Astrocyte (in vitro differentiated cells and primary cell): ENCODE measurements at regions not wholly inside any gene's neighbourhood (a gene's known extent, or its start where the extent isn't known, plus 50 kb on each side); places are given as distances from the start of the nearest gene placed in this dataset.

ENCODE experiments used
- DNase-seq: peaks from one replicate; pipeline ENCODE4 v3.0.0-alpha.2; 2010; ENCODE audit warnings: low read depth
- FAIRE-seq: peaks from 2 replicates; lab custom pipeline; 2011; peaks lifted over from hg19 to GRCh38; lab: Jason Lieb, UNC
- H2AFZ ChIP-seq: 2 replicates; pipeline ENCODE4 v1.6.0; 2012; ENCODE audit warnings: low read depth, low read length, inconsistent platforms
- H3K27ac ChIP-seq: 2 replicates; pipeline ENCODE4 v1.5.1; 2011; ENCODE audit warnings: low read depth, low read length, inconsistent platforms
- H3K27me3 ChIP-seq: 2 replicates; pipeline ENCODE4 v1.6.0; 2011; ENCODE audit warnings: low read length, inconsistent platforms; ENCODE audit not compliant: insufficient read depth
- H3K36me3 ChIP-seq: 2 replicates; pipeline ENCODE4 v1.5.1; 2011; ENCODE audit warnings: low read length, inconsistent platforms; ENCODE audit not compliant: insufficient read depth
- H3K4me1 ChIP-seq: 2 replicates; pipeline ENCODE4 v1.5.1; 2011; ENCODE audit warnings: low read length, inconsistent platforms; ENCODE audit not compliant: insufficient read depth
- H3K4me2 ChIP-seq: 2 replicates; pipeline ENCODE4 v1.6.0; 2012; ENCODE audit warnings: low read length, inconsistent platforms
- H3K4me3 ChIP-seq: 2 replicates; pipeline ENCODE4 v1.5.1; 2011; ENCODE audit warnings: low read depth, mild to moderate bottlenecking, low read length, inconsistent platforms; ENCODE audit not compliant: insufficient read depth
- H3K79me2 ChIP-seq: 2 replicates; pipeline ENCODE4 v1.6.0; 2012; ENCODE audit warnings: mild to moderate bottlenecking, low read length, inconsistent platforms; ENCODE audit not compliant: insufficient read depth
- H3K9ac ChIP-seq: 2 replicates; pipeline ENCODE4 v1.6.0; 2012; ENCODE audit warnings: mild to moderate bottlenecking, low read length, inconsistent platforms
- H3K9me3 ChIP-seq: 2 replicates; pipeline ENCODE4 v1.5.1; 2012; ENCODE audit warnings: low read depth, mild to moderate bottlenecking, low read length, inconsistent platforms; ENCODE audit not compliant: insufficient read depth
- H4K20me1 ChIP-seq: 2 replicates; pipeline ENCODE4 v1.6.0; 2012; ENCODE audit warnings: low read length, inconsistent platforms; ENCODE audit not compliant: insufficient read depth
- H3K27ac Mint-ChIP-seq: one replicate; pipeline ENCODE4 v1.8.0; 2021; ENCODE audit warnings: mild to moderate bottlenecking, mixed read lengths; ENCODE audit not compliant: unreplicated experiment
- H3K27me3 Mint-ChIP-seq: one replicate; pipeline ENCODE4 v1.8.0; 2021; ENCODE audit warnings: low read depth, mixed read lengths; ENCODE audit not compliant: unreplicated experiment
- H3K36me3 Mint-ChIP-seq: one replicate; pipeline ENCODE4 v1.8.0; 2021; ENCODE audit warnings: low read depth, mixed read lengths; ENCODE audit not compliant: unreplicated experiment
- H3K4me1 Mint-ChIP-seq: one replicate; pipeline ENCODE4 v1.8.0; 2021; ENCODE audit warnings: low read depth, mixed read lengths; ENCODE audit not compliant: unreplicated experiment
- H3K4me3 Mint-ChIP-seq: one replicate; pipeline ENCODE4 v1.8.0; 2021; ENCODE audit warnings: mild to moderate bottlenecking, moderate library complexity, mixed read lengths; ENCODE audit not compliant: unreplicated experiment
- H3K9me3 Mint-ChIP-seq: one replicate; pipeline ENCODE4 v1.8.0; 2021; ENCODE audit warnings: mild to moderate bottlenecking, mixed read lengths; ENCODE audit not compliant: unreplicated experiment
- EZH2 ChIP-seq: IDR thresholded peaks from 2 replicates; pipeline ENCODE4 v1.6.1; 2012; ENCODE audit warnings: mild to moderate bottlenecking, low read length, inconsistent platforms; ENCODE audit not compliant: insufficient read depth
- TF ChIP-seq, protein P1 (sequence below): IDR thresholded peaks from 2 replicates; pipeline ENCODE4 v1.5.1; 2011; ENCODE audit warnings: low read depth, mild to moderate bottlenecking, inconsistent platforms, low read length, moderate library complexity; ENCODE audit not compliant: insufficient read depth

DNA sequence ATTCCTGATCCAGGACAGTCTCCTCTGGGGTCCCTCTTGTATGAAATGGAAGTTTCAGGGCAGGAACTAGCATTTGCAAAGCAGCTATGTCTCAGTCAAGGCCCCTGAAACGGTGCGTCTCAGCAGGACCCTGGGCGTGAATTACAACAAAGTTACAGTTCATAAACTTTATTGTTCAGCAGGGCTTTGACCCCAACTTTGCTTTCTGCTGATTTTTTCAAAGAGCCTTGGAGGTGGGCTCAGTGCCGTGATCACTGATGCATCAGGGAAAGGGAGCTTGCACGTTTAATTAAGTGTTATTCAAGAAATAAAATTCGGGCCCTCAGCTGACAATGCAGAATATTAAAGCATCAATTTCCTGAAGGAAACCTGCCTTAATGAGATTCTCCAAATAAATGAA is 260.1 kb upstream of the C16orf82 start:
- H3K9ac ChIP-seq: no peak overlapping the region
- H2AFZ ChIP-seq: no peak overlapping the region
- no peak for DNase-seq
- H3K36me3 Mint-ChIP-seq: no peaks in the 10 kb centered on the region
- no peaks in the 10 kb centered on the region for H3K27me3 ChIP-seq
- no peak overlapping the region for H3K4me3 Mint-ChIP-seq
- no peak overlapping the region for H3K4me3 ChIP-seq
- H3K27me3 Mint-ChIP-seq: peaks cover 5% of the 10 kb centered on the region
- no peak overlapping the region for H3K4me2 ChIP-seq
- H3K4me1 Mint-ChIP-seq: no peaks in the 10 kb centered on the region
- H3K9me3 ChIP-seq: peaks cover 4% of the 10 kb centered on the region
- no peak for FAIRE-seq
- no peak overlapping the region for H3K27ac ChIP-seq
- TF ChIP-seq EZH2: no peak
- TF ChIP-seq, protein P1, sequence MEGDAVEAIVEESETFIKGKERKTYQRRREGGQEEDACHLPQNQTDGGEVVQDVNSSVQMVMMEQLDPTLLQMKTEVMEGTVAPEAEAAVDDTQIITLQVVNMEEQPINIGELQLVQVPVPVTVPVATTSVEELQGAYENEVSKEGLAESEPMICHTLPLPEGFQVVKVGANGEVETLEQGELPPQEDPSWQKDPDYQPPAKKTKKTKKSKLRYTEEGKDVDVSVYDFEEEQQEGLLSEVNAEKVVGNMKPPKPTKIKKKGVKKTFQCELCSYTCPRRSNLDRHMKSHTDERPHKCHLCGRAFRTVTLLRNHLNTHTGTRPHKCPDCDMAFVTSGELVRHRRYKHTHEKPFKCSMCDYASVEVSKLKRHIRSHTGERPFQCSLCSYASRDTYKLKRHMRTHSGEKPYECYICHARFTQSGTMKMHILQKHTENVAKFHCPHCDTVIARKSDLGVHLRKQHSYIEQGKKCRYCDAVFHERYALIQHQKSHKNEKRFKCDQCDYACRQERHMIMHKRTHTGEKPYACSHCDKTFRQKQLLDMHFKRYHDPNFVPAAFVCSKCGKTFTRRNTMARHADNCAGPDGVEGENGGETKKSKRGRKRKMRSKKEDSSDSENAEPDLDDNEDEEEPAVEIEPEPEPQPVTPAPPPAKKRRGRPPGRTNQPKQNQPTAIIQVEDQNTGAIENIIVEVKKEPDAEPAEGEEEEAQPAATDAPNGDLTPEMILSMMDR: no peak
- no peak overlapping the region for H3K27ac Mint-ChIP-seq
- no peaks in the 10 kb centered on the region for H3K79me2 ChIP-seq
- H3K36me3 ChIP-seq: no peaks in the 10 kb centered on the region
- no peaks in the 10 kb centered on the region for H3K9me3 Mint-ChIP-seq
- H3K4me1 ChIP-seq: no peaks in the 10 kb centered on the region
- H4K20me1 ChIP-seq: no peaks in the 10 kb centered on the region

DNA sequence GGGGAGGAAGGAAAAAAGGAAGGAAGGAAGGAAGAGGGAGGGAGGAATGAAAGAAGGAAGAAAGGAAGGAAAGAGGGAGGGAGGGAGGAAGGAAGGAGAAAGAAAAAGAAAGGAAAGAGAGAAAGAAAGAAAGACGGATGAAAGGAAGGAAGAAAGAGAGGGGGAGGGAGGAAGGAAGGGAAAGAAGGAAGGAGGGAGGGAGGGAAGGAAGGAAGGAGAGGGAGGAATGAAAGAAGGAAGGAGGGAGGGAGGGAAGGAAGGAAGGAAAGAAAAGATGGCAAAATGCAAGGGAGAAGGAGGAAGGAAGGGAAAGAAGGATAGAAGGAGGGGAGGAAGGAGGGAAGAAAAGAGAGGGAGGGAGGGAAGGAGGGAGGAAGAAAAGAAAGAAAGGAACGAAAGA is 257.3 kb upstream of the C16orf82 start:
- no peaks in the 10 kb centered on the region for H3K4me1 Mint-ChIP-seq
- no peak overlapping the region for H3K4me2 ChIP-seq
- H3K27ac Mint-ChIP-seq: no peak overlapping the region
- no peaks in the 10 kb centered on the region for H3K79me2 ChIP-seq
- no peaks in the 10 kb centered on the region for H3K4me1 ChIP-seq
- no peaks in the 10 kb centered on the region for H3K27me3 ChIP-seq
- H3K36me3 Mint-ChIP-seq: no peaks in the 10 kb centered on the region
- peaks cover 10% of the 10 kb centered on the region for H3K9me3 ChIP-seq
- no peaks in the 10 kb centered on the region for H3K9me3 Mint-ChIP-seq
- H3K27me3 Mint-ChIP-seq: peaks cover 3% of the 10 kb centered on the region
- H3K9ac ChIP-seq: no peak overlapping the region
- H3K4me3 ChIP-seq: no peak overlapping the region
- DNase-seq (no peak), FAIRE-seq (no peak)
- no peaks in the 10 kb centered on the region for H3K36me3 ChIP-seq
- H3K27ac ChIP-seq: no peak overlapping the region
- H3K4me3 Mint-ChIP-seq: no peak overlapping the region
- no peaks in the 10 kb centered on the region for H4K20me1 ChIP-seq
- no peak for TF ChIP-seq EZH2
- TF ChIP-seq, protein P1: no peak
- no peak overlapping the region for H2AFZ ChIP-seq

DNA sequence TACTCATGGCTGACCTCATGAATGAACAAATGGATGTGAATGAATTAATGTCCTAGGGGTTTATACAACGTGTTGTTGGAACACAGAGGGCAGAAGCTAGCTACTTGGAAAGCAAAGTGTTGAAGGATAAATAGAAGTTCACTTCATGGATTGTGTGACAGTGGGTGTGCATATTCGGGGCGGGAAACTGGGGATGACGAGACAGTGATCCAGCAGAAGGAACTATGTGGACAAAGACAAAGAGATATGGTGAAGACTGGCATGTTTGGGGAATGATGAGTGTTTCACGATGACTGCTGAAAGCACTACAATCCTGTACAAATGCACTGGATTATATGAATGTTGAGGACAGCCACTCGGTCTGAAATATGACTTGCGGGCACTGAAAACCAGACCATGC is 250.5 kb upstream of the C16orf82 start:
- H3K36me3 Mint-ChIP-seq: no peaks in the 10 kb centered on the region
- Histone ChIP-seq H3K9ac (no peak overlapping the region), H3K4me1 (peaks cover 7% of the 10 kb centered on the region), H4K20me1 (no peaks in the 10 kb centered on the region), H3K9me3 (peaks cover 6% of the 10 kb centered on the region), H3K36me3 (no peaks in the 10 kb centered on the region), H3K4me3 (no peak overlapping the region), H3K79me2 (no peaks in the 10 kb centered on the region), H3K27ac (no peak overlapping the region), H2AFZ (no peak overlapping the region), H3K27me3 (peaks cover 2% of the 10 kb centered on the region), H3K4me2 (no peak overlapping the region)
- no peak overlapping the region for H3K27ac Mint-ChIP-seq
- FAIRE-seq: no peak
- DNase-seq: no peak
- H3K4me3 Mint-ChIP-seq: no peak overlapping the region
- H3K4me1 Mint-ChIP-seq: peaks cover 7% of the 10 kb centered on the region
- H3K27me3 Mint-ChIP-seq: no peaks in the 10 kb centered on the region
- no peak for TF ChIP-seq EZH2
- TF ChIP-seq, protein P1: no peak
- peaks cover 8% of the 10 kb centered on the region for H3K9me3 Mint-ChIP-seq
